ENCODE measurements at regions not wholly inside any gene's neighbourhood (a gene's known extent, or its start where the extent isn't known, plus 50 kb on each side); places are given as distances from the start of the nearest gene placed in this dataset.

- no peak for TF ChIP-seq CTCF (IDR thresholded peaks at IDR 0.05)
- no peak overlapping the region for H3K27ac Mint-ChIP-seq
- CTCF ChIA-PET, result no interaction called here
- no peaks in the 10 kb centered on the region for H3K9me3 Mint-ChIP-seq
- POLR2A ChIA-PET, result no interaction called here
- H3K4me1 Mint-ChIP-seq (ENCODE audit: low read depth), result no peaks in the 10 kb centered on the region
- H3K4me3 Mint-ChIP-seq, result no peak overlapping the region
- no peaks in the 10 kb centered on the region for H3K4me1 ChIP-seq (ENCODE audit: insufficient read depth, low read length)
- DNase-seq (no peak), ATAC-seq (ENCODE audit: poor library complexity) (no peak)
- no peaks in the 10 kb centered on the region for H3K36me3 Mint-ChIP-seq (ENCODE audit: low read depth)
- H3K36me3 ChIP-seq (ENCODE audit: insufficient read depth, low read length), result no peaks in the 10 kb centered on the region
- H3K27me3 Mint-ChIP-seq, result peaks cover 7% of the 10 kb centered on the region
- intact Hi-C loops (cut with DNase I, micrococcal nuclease), result loop anchor here in 1 of 2 experiments (10.0 kb wide), 1 partner anchor 284 kb away; no protein-coding TSS in a partner anchor
- no peak overlapping the region for H3K27ac ChIP-seq (ENCODE audit: low read depth in 1 of 2, low read length in 2 of 2)
- H3K27me3 ChIP-seq (ENCODE audit: control insufficient read depth in 1 of 2, insufficient read depth in 2 of 2, low read length in 2 of 2), result no peaks in the 10 kb centered on the region
- no peak overlapping the region for H3K4me3 ChIP-seq (ENCODE audit: low read length)
- H3K9me3 ChIP-seq (ENCODE audit: control insufficient read depth in 1 of 2, insufficient read depth in 1 of 2, low read length in 2 of 2), result no peaks in the 10 kb centered on the region
These were observed 165.2 kb upstream of the RBMS1 start for GRCh38 chr2:160658851-160659250.

- no peak overlapping the region for H3K27ac ChIP-seq (ENCODE audit: low read depth in 1 of 2, low read length in 2 of 2)
- TF ChIP-seq CTCF (IDR thresholded peaks at IDR 0.05), result no peak
- no peak overlapping the region for H3K4me3 ChIP-seq (ENCODE audit: low read length)
- POLR2A ChIA-PET, result no interaction called here
- H3K9me3 ChIP-seq (ENCODE audit: control insufficient read depth in 1 of 2, insufficient read depth in 1 of 2, low read length in 2 of 2), result no peaks in the 10 kb centered on the region
- H3K36me3 ChIP-seq (ENCODE audit: insufficient read depth, low read length), result no peaks in the 10 kb centered on the region
- Mint-ChIP-seq H3K4me1 (ENCODE audit: low read depth) (peaks cover under 1% of the 10 kb centered on the region), H3K27me3 (peaks cover 7% of the 10 kb centered on the region), H3K4me3 (no peak overlapping the region), H3K9me3 (no peaks in the 10 kb centered on the region), H3K36me3 (ENCODE audit: low read depth) (no peaks in the 10 kb centered on the region), H3K27ac (no peak overlapping the region)
- intact Hi-C loops (cut with DNase I, micrococcal nuclease), result no loop called here
- no peaks in the 10 kb centered on the region for H3K4me1 ChIP-seq (ENCODE audit: insufficient read depth, low read length)
- no peaks in the 10 kb centered on the region for H3K27me3 ChIP-seq (ENCODE audit: control insufficient read depth in 1 of 2, insufficient read depth in 2 of 2, low read length in 2 of 2)
- no peak for DNase-seq
- ATAC-seq (ENCODE audit: poor library complexity), result no peak
- CTCF ChIA-PET, result no interaction called here
These were observed 167.1 kb upstream of the RBMS1 start for GRCh38 chr2:160660741-160661140.

GRCh38 chr2:160664603-160665140, 171.1 kb upstream of the RBMS1 start:
- Mint-ChIP-seq H3K4me3 (no peak overlapping the region), H3K9me3 (no peaks in the 10 kb centered on the region), H3K27me3 (no peaks in the 10 kb centered on the region), H3K4me1 (ENCODE audit: low read depth) (peaks cover 19% of the 10 kb centered on the region), H3K36me3 (ENCODE audit: low read depth) (no peaks in the 10 kb centered on the region), H3K27ac (no peak overlapping the region)
- ATAC-seq (ENCODE audit: poor library complexity) (no peak), DNase-seq (no peak)
- no peak overlapping the region for H3K27ac ChIP-seq (ENCODE audit: low read depth in 1 of 2, low read length in 2 of 2)
- ChIA-PET CTCF (no interaction called here), POLR2A (no interaction called here)
- no peaks in the 10 kb centered on the region for H3K27me3 ChIP-seq (ENCODE audit: control insufficient read depth in 1 of 2, insufficient read depth in 2 of 2, low read length in 2 of 2)
- H3K9me3 ChIP-seq (ENCODE audit: control insufficient read depth in 1 of 2, insufficient read depth in 1 of 2, low read length in 2 of 2), result no peaks in the 10 kb centered on the region
- no peak overlapping the region for H3K4me3 ChIP-seq (ENCODE audit: low read length)
- intact Hi-C loops (cut with DNase I, micrococcal nuclease), result no loop called here
- no peaks in the 10 kb centered on the region for H3K4me1 ChIP-seq (ENCODE audit: insufficient read depth, low read length)
- TF ChIP-seq CTCF (IDR thresholded peaks at IDR 0.05), result no peak
- H3K36me3 ChIP-seq (ENCODE audit: insufficient read depth, low read length), result no peaks in the 10 kb centered on the region
